Tibial nerve (tissue), 4 donors: ENCODE measurements at regions not wholly inside any gene's neighbourhood (a gene's known extent, or its start where the extent isn't known, plus 50 kb on each side); places are given as distances from the start of the nearest gene placed in this dataset.

Experiments
- CTCF ChIP-seq, 5 experiments: fragments of 200-600 bp in 3 of 5; fragments of 450-650 bp in 2 of 5; sonication (generic) in 3 of 5; IDR thresholded peaks; one replicate each; pipeline ENCODE4 v1.5.1; 2016 to 2019; ENCODE audit warnings: antibody characterized with exemption in 5 of 5, mild to moderate bottlenecking in 3 of 5, moderate library complexity in 2 of 5
- EP300 ChIP-seq, 2 donors: sonication (generic); formaldehyde crosslinking; IDR thresholded peaks; one replicate each; pipeline ENCODE4 v1.6.1; 2017; ENCODE audit warnings: antibody characterized with exemption in 2 of 2, mild to moderate bottlenecking in 1 of 2

- TF ChIP-seq CTCF (IDR thresholded peaks at IDR 0.05) (no peak), EP300 (IDR thresholded peaks at IDR 0.05) (no peak)
These were observed 541.3 kb upstream of the SLC39A10 start for GRCh38 chr2:195115738-195116137.
